ENCODE measurements at regions not wholly inside any gene's neighbourhood (a gene's known extent, or its start where the extent isn't known, plus 50 kb on each side); places are given as distances from the start of the nearest gene placed in this dataset.
A peak's percentile ranks its signal among the peaks of the same experiment; 100 is the strongest.

- DNase-seq = peak; percentile 27
These were observed 64.8 kb downstream of the CDCA7 start for GRCh38 chr2:173419506-173419905.

GRCh38 chr2:173424886-173425285 is 70.2 kb downstream of the CDCA7 start:
- peak; percentile 70 for DNase-seq

DNA sequence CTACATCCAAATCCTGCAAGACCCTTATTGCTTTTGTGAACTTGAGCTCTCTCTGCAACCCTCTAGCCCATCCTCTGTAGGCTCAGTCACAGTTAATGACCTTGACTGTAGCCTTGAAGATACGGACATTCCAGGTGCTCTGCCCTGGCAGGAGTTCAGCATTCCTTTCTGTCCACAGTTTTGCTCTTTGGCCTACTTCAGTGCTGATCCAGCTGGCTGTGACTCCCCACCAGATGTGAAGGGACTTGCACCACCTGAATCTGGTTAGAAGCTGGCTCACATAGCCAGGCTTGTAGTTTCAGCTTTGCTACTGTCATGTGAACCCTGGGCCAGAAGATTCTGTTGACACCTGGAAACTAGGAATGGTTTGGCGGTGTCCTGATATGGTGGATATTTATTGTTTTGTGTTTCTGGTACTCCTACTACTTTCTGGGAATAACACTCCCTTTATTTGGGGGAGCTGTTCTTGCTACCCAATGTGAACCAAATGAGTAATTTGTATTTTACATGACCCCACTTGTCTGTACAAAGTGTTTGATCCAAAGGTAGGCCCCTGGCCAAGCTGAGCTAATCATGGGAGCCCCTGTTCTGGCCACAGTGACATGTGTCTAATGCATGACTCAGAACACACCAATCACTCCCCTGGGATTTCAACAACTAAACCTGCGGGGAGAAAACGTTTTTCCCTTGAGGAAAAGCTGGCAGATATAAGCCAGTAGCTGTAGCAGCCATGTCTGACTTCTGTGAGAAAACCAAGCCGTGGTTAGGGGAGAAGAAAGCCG is 73.4 kb downstream of the CDCA7 start:
- peak; percentile 82 for DNase-seq

- DNase-seq = no peak
These were observed 76.5 kb downstream of the CDCA7 start for GRCh38 chr2:173431191-173431590.

DNA sequence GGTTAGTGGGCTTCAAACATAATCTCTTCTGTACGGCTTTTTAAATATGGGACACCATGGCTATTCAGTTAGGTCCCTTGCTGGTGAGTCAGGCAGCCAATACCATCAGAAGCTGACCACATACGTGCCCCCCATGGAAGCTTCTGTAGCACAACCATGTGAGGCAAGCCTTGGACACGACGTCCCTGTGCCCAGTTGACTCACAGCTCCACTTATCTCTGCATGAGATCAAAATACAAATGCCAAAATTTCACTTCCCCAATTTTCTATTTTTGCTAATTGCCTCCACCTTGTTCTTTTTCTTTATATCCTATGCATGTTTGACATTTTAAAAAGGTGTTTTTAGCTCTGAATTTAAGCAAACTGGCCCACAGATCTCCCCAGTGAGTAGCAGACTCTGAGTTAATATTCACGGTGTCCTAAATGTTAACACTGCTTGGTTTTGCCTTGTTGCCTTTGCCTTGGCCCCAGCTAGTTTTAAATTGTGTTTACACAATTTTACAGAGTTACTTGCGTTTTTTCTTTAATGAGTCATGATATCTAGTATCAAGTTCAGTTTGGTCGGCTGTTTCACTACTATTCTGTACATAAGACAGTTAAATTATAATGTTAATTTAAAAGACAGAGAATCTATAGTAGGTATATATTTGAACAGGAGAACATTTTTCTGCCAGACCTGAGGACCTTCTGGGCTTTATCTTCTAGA is 77.5 kb downstream of the CDCA7 start:
- no peak for DNase-seq

- DNase-seq = peak; percentile 29
These were observed 80.3 kb downstream of the CDCA7 start for GRCh38 chr2:173434762-173435569.

GRCh38 chr2:173435574-173435973 is 80.9 kb downstream of the CDCA7 start:
- DNase-seq = no peak

DNA sequence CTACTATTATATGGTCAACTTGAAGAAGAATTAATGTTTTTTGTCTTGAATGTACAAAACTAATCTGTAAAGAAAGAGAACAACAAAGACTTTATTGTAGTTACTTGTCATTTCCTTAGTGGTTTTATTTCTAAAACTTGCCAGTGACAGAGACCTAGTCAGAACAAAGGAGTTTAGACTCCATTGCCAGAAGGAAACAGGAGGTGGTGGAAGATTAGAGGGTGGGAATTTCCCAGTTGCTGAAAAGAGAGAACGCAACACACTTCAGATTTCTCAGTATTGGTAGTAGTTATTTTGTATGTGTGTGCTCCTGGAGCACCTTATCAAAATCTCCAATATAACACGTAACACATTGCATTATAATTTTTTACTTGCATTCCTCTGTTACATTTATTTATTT is 81.4 kb downstream of the CDCA7 start:
- DNase-seq = no peak

DNA sequence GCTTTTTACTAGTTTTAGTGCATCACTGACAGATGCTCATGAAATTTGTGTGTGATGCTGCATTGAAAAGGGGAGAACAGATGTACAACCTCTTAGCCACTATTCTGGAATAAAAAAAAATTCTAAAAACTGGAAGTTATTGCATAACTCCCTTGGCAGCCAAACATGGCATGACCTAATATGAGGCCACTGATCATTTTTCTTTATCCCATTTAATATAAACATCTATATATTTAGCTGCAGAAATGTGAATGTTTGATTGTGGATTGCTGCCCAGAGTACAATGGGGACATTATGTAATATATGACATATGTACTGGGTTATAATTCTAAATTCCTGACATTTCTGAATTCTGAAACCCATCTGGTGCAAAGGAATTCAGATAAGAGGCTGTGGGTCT is 86.5 kb downstream of the CDCA7 start:
- DNase-seq = peak; percentile 58

- DNase-seq = no peak
These were observed 87.9 kb downstream of the CDCA7 start for GRCh38 chr2:173442542-173442941.

DNA sequence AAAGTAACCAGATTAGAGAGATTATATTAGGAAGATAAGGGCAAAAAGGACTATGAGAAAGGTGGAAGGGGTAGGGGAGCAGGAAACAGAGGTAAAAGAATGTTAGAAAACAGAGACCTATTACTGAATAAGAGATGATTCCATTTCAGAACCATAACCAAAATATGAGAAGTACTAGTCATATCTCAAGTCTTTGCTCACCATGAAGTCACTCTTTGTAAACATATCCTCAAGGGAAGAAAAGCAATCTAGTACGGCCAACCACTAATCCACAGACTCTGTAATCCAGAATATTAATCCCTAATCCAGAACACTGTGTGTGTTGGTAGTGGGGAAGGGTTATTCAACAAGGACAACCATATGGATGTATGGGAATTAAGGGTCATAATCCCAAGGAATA is 92.0 kb downstream of the CDCA7 start:
- DNase-seq = no peak

DNA sequence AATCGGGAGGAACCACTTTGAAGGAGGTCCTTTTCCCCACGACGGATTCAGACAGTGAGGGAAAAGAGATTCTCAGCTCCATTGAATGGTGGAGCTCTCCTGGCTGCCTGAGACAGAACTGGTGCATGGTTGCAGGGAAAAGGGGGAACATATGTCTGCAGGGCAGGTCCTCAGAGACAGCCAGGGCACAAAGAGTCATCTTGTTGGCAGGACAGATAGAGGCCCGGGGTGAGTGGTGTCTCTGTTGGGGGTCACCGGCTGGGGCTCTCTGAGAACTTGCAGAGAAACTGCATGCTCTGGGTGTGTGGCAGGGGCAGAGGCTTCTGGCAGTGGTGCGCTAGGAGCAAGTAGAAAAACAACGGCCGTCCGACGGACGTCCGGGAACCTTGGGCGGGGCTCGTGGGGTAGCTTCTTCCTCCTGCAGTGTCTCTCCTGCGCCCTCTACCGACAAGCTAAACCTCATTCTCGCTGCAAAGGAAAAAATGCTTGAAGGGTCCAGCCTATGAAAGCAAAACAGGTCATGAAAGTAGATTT is 94.3 kb downstream of the CDCA7 start:
- peak; percentile 91 for DNase-seq

DNA sequence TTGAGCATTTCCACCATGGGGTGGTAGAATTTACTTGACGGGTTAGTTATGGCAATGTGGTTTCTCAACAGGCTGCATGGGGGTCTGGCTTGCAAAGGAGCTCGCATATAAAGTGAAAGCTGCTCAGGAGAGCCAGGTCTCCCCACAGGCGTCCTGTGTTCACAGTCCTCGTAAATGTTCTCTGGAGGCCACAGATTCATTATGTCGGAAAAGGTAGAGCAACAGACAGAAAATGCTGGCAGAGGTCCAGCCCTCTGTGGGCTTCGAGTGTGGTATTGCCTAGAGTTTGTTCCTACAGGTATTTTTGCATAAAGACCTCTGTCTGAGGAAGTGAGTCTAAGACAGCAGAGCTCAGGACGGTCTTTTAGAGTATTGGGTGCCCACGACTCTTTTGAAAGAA is 96.4 kb downstream of the CDCA7 start:
- DNase-seq = no peak

GRCh38 chr2:173451941-173452340 is 97.3 kb downstream of the CDCA7 start:
- no peak for DNase-seq

DNA sequence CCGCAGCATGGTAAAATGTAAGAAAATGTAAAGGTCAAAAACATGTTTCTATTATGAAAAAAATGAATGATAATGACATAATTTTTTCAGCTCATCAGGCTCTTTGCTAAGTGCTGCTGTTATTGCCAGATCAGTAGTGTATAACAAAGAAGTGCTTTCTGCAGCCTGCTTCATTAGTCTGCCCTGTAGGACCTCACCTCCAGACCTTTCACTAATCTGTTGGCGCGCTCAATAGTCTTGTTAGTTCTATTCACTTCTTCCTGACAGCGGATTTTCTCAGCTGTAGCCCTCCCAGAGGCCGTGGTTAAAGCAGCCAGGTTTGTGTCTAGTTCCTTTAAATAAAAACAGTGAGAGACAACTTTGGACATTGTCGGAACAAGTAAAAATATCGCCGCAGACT is 97.7 kb downstream of the CDCA7 start:
- DNase-seq = no peak

- no peak for DNase-seq
These were observed 102.3 kb downstream of the CDCA7 start for GRCh38 chr2:173456960-173457359.

DNA sequence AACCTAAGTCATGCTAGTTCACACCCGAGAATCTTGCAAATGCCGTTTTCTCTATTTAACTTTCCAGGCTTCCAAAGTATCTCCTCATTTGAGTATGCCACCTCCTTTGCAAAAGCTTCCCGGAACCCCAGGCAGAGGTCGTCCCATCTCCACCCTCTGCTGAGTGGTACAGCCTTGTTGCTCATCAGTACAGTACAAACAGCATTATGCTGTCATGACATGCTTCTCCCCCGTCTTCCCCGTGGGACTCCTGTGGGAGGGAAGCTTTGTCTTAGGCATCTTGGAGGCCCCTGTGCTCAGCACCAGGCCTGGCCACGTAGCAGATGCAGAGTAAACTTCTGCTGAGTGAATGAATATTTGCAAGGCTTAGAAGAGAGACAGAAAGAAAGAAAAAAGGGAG is 102.7 kb downstream of the CDCA7 start:
- DNase-seq = no peak

- DNase-seq = peak; percentile 74
These were observed 104.5 kb downstream of the CDCA7 start for GRCh38 chr2:173458991-173459780.

GRCh38 chr2:173462892-173463840 is 108.5 kb downstream of the CDCA7 start:
- DNase-seq = peak; percentile 22

GRCh38 chr2:173463846-173464245 is 109.2 kb downstream of the CDCA7 start:
- DNase-seq = no peak

DNA sequence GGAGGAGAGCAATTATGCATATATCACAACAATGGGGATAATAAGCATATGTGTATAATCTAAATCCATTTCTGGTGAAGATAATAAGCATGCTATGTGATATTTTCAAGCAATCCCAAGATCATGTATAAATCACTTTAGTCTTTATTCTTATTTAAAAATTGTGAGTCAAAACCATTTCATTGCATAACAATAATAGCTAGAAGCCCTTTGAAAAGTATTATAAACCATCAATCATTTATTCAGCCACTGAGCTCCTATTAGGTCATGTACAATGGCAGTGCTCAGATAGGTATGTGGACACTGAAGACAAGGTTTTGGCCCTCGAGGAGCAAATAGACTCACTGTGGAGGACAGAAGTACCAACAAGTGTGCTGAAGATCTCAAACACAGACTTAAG is 113.1 kb downstream of the CDCA7 start:
- no peak for DNase-seq

Measured in tongue (tissue), 1 donor.